HUES64 (cell line): ENCODE measurements at regions not wholly inside any gene's neighbourhood (a gene's known extent, or its start where the extent isn't known, plus 50 kb on each side); places are given as distances from the start of the nearest gene placed in this dataset.

Experiments
- H3K27ac ChIP-seq: 2 replicates; pipeline ENCODE4 v1.7.0; 2013; ENCODE audit warnings: low read depth, low read length, inconsistent platforms
- H3K27me3 ChIP-seq: 2 replicates; pipeline ENCODE4 v1.6.1; 2013; ENCODE audit warnings: mild to moderate bottlenecking, low read length; ENCODE audit not compliant: insufficient read depth
- H3K36me3 ChIP-seq: 2 replicates; pipeline ENCODE4 v1.6.1; 2013; ENCODE audit warnings: mild to moderate bottlenecking, low read length; ENCODE audit not compliant: insufficient read depth
- H3K4me1 ChIP-seq: 2 replicates; pipeline ENCODE4 v1.6.1; 2013; ENCODE audit warnings: mild to moderate bottlenecking, low read length, moderate library complexity; ENCODE audit not compliant: insufficient read depth
- H3K4me3 ChIP-seq: 2 replicates; pipeline ENCODE4 v1.5.1; 2013; ENCODE audit warnings: mild to moderate bottlenecking, low read length, moderate library complexity
- H3K9ac ChIP-seq: 2 replicates; pipeline ENCODE4 v1.6.1; 2013; ENCODE audit warnings: mild to moderate bottlenecking, low read depth, low read length
- H3K9me3 ChIP-seq: 2 replicates; pipeline ENCODE4 v1.6.1; 2013; ENCODE audit warnings: low read depth, low read length; ENCODE audit not compliant: insufficient read depth
- WGBS: fragments of 150-250, 120-280 bp; methylation state at CpG from one replicate; pipeline ENCODE4 v1.1.7; 2013; ENCODE audit warnings: missing lambda C conversion rate; 5-methylcytosine and 5-hydroxymethylcytosine counted together

DNA sequence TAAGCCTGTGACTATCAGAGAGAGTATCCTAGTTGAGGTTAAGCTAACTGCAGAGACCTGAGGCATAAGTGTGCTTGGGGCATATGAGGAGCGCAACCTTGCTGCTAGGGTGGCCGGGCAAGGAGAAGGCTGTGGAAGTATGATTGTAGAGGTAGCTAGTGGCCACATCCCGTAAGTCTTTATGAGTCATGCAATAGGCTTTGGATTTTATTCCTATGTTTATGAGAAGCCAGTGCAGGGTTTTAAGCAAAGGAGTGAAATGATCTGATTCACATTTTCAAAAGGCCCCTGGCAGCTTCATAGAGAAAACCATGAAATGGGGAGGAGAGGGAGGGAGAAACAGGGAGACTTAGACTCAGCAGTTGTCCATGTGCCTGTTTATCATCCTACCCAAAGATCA, 92.1 kb upstream of the WDFY3 start:
- no peak overlapping the region for H3K27ac ChIP-seq
- H3K36me3 ChIP-seq = no peaks in the 10 kb centered on the region
- H3K27me3 ChIP-seq = no peaks in the 10 kb centered on the region
- WGBS = 91% methylated on average over 3 of the region's 3 CpGs
- H3K9me3 ChIP-seq = no peaks in the 10 kb centered on the region
- no peak overlapping the region for H3K9ac ChIP-seq
- no peaks in the 10 kb centered on the region for H3K4me1 ChIP-seq
- H3K4me3 ChIP-seq = no peak overlapping the region

DNA sequence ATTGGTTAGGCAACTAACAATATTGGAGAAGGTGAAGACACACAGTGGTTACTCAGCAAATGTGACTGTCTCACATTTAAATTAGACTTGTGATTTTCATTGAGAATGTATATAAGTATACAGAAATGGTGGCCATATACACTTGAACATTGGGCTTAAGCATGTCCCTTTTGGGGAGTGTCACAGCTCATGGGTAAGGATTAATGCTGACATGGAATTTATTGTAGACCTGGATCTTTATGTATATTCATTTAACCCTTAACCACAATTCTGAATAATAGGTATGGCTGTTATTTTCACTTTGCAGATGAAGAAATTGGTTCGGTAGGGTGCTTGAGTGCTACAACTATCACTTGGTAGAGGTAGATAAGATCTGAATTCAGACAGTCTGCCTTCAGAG, 95.5 kb upstream of the WDFY3 start:
- 100% methylated on average over 1 of the region's 1 CpG for WGBS

DNA sequence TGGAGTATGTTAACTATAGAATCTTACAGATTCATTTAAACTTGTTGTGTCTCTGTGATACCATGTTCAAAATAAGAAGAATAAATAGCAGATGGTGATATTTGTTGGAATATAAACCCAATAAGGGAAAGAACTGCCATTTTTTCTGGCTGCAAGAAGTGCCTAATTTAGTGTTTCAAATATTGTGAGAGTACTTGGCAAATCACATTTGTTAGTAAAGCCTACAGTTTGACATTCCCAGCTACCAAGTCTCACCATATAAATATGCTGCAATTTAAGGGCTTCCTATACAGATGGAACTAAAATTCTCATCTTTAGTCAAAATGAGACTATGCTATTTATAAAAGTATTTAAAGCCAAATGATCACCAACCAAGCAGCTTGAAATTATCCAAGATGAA, 96.0 kb upstream of the WDFY3 start:
- H3K4me3 ChIP-seq = no peak overlapping the region
- no peaks in the 10 kb centered on the region for H3K27me3 ChIP-seq
- H3K9me3 ChIP-seq = no peaks in the 10 kb centered on the region
- no peak overlapping the region for H3K9ac ChIP-seq
- H3K36me3 ChIP-seq = no peaks in the 10 kb centered on the region
- no peaks in the 10 kb centered on the region for H3K4me1 ChIP-seq
- H3K27ac ChIP-seq = no peak overlapping the region

More for the DNA sequence above, 95.5 kb upstream of the WDFY3 start:
- Histone ChIP-seq H3K27me3 (no peaks in the 10 kb centered on the region), H3K4me3 (no peak overlapping the region), H3K27ac (no peak overlapping the region), H3K36me3 (no peaks in the 10 kb centered on the region), H3K9ac (no peak overlapping the region), H3K4me1 (no peaks in the 10 kb centered on the region), H3K9me3 (no peaks in the 10 kb centered on the region)

DNA sequence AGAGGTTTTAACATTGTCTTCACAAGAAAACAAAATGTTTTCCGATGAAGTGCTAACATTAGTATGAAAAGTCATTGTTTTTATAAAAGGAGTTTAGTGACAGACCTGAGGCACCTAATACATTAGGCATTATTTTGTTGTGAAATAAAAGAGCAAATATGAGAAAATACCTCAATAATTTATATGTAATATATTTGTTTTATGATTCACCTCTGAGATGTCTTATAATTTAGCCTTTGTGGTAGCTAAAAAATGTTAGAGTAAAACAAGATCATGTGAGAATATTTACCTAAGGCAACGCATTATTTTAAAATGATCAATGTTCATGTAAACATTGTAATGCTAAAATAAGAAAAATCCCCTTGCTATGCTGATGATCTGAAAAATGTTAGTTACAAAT, 100.9 kb upstream of the WDFY3 start:
- no peak overlapping the region for H3K4me3 ChIP-seq
- no peaks in the 10 kb centered on the region for H3K4me1 ChIP-seq
- no peaks in the 10 kb centered on the region for H3K27me3 ChIP-seq
- H3K9me3 ChIP-seq = no peaks in the 10 kb centered on the region
- no peak overlapping the region for H3K9ac ChIP-seq
- WGBS = 100% methylated on average over 1 of the region's 2 CpGs
- no peaks in the 10 kb centered on the region for H3K36me3 ChIP-seq
- no peak overlapping the region for H3K27ac ChIP-seq

DNA sequence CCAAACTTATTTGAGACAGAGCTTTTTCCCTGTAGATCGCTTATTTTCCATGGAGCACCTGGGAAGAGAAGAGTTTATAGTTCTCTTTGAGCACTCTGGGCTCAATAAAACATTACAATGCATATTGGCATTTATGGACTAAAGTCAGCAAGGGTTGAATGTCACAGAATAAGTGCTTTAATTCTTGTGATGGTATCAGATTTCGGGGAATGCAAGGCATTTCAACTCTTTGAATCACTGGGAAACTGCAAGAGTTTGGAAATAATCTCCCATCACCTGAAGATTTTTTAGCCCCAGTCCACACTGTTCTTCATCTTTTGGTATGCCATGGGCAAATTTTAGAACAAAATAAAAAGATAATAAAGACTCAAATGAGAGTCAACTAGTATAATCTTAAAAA, 111.5 kb upstream of the WDFY3 start:
- Histone ChIP-seq H3K36me3 (no peaks in the 10 kb centered on the region), H3K9me3 (peaks cover 3% of the 10 kb centered on the region; the same call in 1 of the 2 replicates), H3K4me3 (no peak overlapping the region), H3K27me3 (no peaks in the 10 kb centered on the region), H3K9ac (no peak overlapping the region), H3K4me1 (no peaks in the 10 kb centered on the region), H3K27ac (no peak overlapping the region)
- 95% methylated on average over 2 of the region's 2 CpGs for WGBS

DNA sequence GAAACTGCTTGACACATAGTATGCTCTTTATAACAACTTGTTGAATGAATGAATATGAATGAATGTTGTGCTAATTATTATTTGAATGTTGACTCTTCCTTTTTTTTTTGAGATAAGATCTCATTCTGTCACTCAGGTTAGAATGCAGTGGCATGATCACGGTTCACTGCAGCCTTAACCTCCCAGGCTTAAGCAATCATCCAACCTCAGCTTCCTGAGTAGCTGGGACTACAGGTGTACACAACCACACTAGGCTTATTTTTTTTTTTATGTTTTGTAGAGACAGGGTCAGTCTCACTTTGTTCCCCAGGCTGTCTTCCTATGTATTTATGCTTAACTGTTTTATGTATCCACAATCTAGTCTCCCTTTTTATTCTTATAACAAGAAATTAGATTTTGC, 114.7 kb upstream of the WDFY3 start:
- Histone ChIP-seq H3K4me1 (0 out of 2 replicates have a peak, but pooled peaks cover 3% of the 10 kb centered on the region), H3K27ac (no peak overlapping the region), H3K9ac (no peak overlapping the region), H3K9me3 (peaks cover 3% of the 10 kb centered on the region; the same call in 1 of the 2 replicates), H3K4me3 (no peak overlapping the region), H3K36me3 (no peaks in the 10 kb centered on the region), H3K27me3 (no peaks in the 10 kb centered on the region)
- WGBS = 97% methylated on average over 1 of the region's 1 CpG

DNA sequence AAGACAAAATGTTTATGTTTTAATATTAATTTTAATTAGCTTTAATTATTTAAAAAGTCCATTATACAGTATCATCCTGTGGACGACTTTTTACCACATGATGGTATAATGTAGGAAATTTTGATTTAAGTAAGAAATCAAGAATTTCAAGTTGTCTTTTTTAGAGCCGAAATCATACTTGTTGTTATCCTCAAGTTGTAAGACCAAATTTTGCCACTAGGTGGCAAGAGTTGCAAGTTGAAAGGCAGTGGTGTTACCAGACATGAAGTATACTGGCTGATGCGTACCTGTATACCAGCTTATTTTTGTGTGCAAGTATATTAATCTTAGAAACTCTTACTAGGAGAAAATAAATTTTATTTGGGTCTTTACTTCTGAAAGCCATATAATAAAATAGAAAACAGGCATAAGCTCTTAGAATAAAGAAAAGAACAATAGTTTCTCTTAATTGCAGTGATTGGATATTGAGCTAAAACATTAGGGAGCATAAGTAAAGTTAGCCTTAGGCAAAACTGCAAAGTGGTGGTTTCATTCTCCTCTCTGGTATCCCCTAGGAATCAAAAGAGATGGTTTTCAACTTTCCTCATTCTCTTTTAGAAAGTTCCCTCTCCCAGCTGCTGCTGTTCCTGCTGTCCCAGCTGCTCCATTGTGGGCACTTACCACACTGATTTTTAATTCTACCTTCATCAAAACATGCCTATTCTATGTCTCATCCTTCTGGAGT, 118.0 kb upstream of the WDFY3 start:
- Histone ChIP-seq H3K36me3 (no peaks in the 10 kb centered on the region), H3K4me3 (no peak overlapping the region), H3K27ac (no peak overlapping the region), H3K9me3 (peaks cover 7% of the 10 kb centered on the region), H3K4me1 (0 out of 2 replicates have a peak, but pooled peaks cover 3% of the 10 kb centered on the region), H3K9ac (no peak overlapping the region), H3K27me3 (no peaks in the 10 kb centered on the region)
- WGBS = 70% methylated on average over 1 of the region's 3 CpGs

DNA sequence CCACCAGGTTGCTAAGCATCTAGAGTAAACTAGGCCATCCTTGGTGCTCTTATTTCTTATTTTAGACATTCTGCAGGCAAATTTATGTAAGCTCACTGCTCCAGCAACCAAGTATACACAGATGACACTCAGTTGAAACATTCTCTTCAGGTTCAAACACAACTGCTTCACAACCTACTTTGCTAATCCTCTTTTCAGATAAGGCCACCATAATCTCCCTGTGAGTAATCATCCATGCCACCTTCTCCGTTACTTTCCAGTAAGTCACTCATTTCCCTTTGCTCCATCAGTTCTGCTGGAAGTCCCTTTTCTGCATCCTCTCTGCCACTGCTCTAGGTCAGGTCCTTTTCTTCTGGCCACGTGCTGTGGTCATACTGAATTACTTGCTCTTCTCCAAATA, 120.2 kb upstream of the WDFY3 start:
- H3K27me3 ChIP-seq = no peaks in the 10 kb centered on the region
- no peak overlapping the region for H3K4me3 ChIP-seq
- 0 out of 2 replicates have a peak, but pooled peaks cover 3% of the 10 kb centered on the region for H3K4me1 ChIP-seq
- H3K9ac ChIP-seq = no peak overlapping the region
- H3K9me3 ChIP-seq = peaks cover 7% of the 10 kb centered on the region
- whole genome bisulfite sequencing = 84% methylated on average over 2 of the region's 2 CpGs
- no peaks in the 10 kb centered on the region for H3K36me3 ChIP-seq
- H3K27ac ChIP-seq = no peak overlapping the region

DNA sequence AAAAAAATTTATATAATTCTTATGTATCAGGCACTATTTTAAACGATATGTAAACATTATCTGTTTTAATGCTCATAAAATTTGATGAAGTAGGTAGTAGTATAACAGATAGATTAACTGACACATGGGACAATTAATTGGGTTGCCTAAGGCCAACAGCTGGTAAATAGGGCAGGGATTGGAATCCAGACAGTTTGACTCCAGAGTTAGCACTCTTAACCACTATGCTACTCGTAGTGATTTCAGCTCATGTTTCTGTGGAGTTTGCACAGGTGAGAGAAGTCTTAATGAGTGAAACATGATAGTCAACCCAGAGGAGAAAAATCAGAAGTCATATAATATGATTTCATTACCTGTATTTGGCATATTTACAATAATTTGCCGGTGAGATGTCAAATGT, 126.0 kb upstream of the WDFY3 start:
- peaks cover 11% of the 10 kb centered on the region for H3K9me3 ChIP-seq
- H3K27ac ChIP-seq = no peak overlapping the region
- WGBS = 93% methylated on average over 2 of the region's 3 CpGs
- no peaks in the 10 kb centered on the region for H3K4me1 ChIP-seq
- no peak overlapping the region for H3K9ac ChIP-seq
- no peaks in the 10 kb centered on the region for H3K36me3 ChIP-seq
- H3K27me3 ChIP-seq = no peaks in the 10 kb centered on the region
- H3K4me3 ChIP-seq = no peak overlapping the region

DNA sequence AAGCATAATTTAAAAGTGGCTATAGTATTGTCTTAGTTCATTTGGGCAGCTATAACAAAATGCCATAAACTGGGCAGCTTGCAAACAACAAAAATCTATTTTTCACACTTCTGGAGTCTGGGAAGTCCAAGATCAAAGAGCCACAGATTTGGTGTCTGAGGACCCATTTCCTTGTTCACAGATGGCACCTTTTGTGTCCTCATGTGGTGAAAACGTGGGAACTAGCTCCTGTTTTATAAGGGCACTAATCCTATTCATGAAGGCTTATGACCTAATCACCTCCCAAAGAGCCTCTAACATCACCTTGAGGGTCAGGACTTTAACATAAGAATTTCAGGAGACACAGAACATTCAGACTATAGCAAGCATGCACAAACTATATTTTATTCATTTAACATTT, 126.5 kb upstream of the WDFY3 start:
- Histone ChIP-seq H3K9ac (no peak overlapping the region), H3K4me1 (no peaks in the 10 kb centered on the region), H3K27me3 (no peaks in the 10 kb centered on the region), H3K27ac (no peak overlapping the region), H3K9me3 (peaks cover 12% of the 10 kb centered on the region), H3K4me3 (no peak overlapping the region), H3K36me3 (no peaks in the 10 kb centered on the region)
- 75% methylated on average over 1 of the region's 1 CpG for WGBS

DNA sequence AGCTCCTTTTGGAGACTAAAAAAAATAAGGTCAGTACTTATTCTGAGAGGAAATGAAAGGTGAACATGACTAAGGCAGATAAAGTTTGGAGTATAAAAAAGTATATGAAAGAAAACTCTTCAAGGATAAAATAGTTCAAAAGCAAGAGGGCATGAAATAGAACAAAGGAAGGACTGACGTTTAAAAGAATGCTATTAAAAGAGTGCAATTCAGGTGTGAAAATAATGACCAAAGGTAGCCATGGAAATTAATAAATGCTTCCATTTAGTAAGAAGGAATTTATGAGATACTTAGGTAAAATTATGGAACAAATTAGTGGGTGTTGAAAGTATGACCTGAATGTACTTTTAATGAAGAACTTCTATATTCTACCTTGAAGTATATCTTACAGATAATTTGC, 128.2 kb upstream of the WDFY3 start:
- WGBS = 90% methylated on average over 1 of the region's 1 CpG
- Histone ChIP-seq H3K9ac (no peak overlapping the region), H3K27me3 (no peaks in the 10 kb centered on the region), H3K9me3 (peaks cover 5% of the 10 kb centered on the region; the same call in 1 of the 2 replicates), H3K4me1 (no peaks in the 10 kb centered on the region), H3K36me3 (no peaks in the 10 kb centered on the region), H3K27ac (no peak overlapping the region), H3K4me3 (no peak overlapping the region)

DNA sequence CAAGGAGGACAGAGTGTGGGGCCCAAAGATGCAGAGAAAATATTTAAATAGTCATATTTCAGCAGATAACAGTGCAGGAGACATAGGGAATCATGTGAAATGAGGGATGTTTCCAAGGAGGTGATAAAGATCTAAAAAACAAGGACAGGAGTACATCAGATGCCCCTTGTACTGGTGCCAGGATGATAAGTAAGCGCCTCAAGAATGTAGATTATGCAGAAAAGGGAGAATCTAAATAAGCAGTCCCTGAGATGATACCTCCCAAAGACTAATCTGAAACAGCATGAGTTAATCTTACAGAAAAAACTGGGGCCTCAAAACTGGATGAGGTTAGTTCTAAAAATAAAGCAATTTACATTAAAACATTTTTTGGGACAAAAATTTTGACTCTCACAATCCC, 136.1 kb upstream of the WDFY3 start:
- Histone ChIP-seq H3K4me1 (no peaks in the 10 kb centered on the region), H3K36me3 (no peaks in the 10 kb centered on the region), H3K4me3 (no peak overlapping the region), H3K27me3 (no peaks in the 10 kb centered on the region), H3K27ac (no peak overlapping the region), H3K9me3 (peaks cover under 1% of the 10 kb centered on the region; the same call in 1 of the 2 replicates), H3K9ac (no peak overlapping the region)
- 93% methylated on average over 1 of the region's 1 CpG for WGBS
